HCT116 (cell line): ENCODE measurements at regions not wholly inside any gene's neighbourhood (a gene's known extent, or its start where the extent isn't known, plus 50 kb on each side); places are given as distances from the start of the nearest gene placed in this dataset.

Experiments
- ATAC-seq: fragments of 200-7000 bp; cut with Tn5 transposase; 2 replicates; pipeline ENCODE4 v1.9.1; 2020; ENCODE audit warnings: mild to moderate bottlenecking, moderate library complexity
- BruUV-seq: library from RNA; stranded (reverse); fragments of 400-500 nt; replicated peaks from 2 replicates; lab custom pipeline; 2021; lab: Mats Ljungman, UMichigan
- CTCF ChIA-PET: fragments of 300-600 bp; sonication (Branson Sonifier 250); formaldehyde crosslinking; loops from one replicate; lab custom pipeline; 2021; ENCODE audit warnings: antibody characterized with exemption; lab: Charles Lee
- POLR2A ChIA-PET: fragments of 300-600, 350-600 bp; sonication (Branson Sonifier 250); formaldehyde crosslinking; loops from one replicate; lab custom pipeline; 2021; ENCODE audit warnings: antibody characterized with exemption; lab: Charles Lee
- RAD21 ChIA-PET, 2 experiments: fragments of 300-600 bp; sonication (Branson Sonifier 250); formaldehyde crosslinking; loops; one replicate each; lab custom pipeline; 2023; ENCODE audit warnings: low total read pairs in 2 of 2; ENCODE audit not compliant: uncharacterized antibody in 2 of 2, unreplicated experiment in 2 of 2, low non-redundant PET in 1 of 2; lab: Charles Lee
- DNase-seq: peaks from one replicate; pipeline ENCODE4 v3.0.0-alpha.2; 2010; ENCODE audit warnings: low read depth, low spot score
- H2AFZ ChIP-seq: fragments of 200-600 bp; shearing (Covaris generic), sonication (generic); 2 replicates; pipeline ENCODE4 v1.6.1; 2017; ENCODE audit warnings: low read depth, mixed run types, mixed read lengths, antibody characterized with exemption, low read length; ENCODE audit not compliant: poor library complexity, severe bottlenecking
- H3K27ac ChIP-seq: 2 replicates; pipeline ENCODE4 v1.5.1; 2012; ENCODE audit warnings: low read depth, low read length
- H3K27me3 ChIP-seq: fragments of 200-600 bp; sonication (generic); 2 replicates; pipeline ENCODE4 v1.6.1; 2016; ENCODE audit warnings: mixed run types, low read length, mixed read lengths; ENCODE audit not compliant: insufficient read depth
- H3K36me3 ChIP-seq, 2 experiments: fragments of 200-500 bp in 1 of 2; fragments of 200-600 bp in 1 of 2; sonication (Bioruptor generic) in 1 of 2; sonication (generic) in 1 of 2; 2 replicates each; pipeline versions ENCODE4 v1.5.1 to v1.6.1; 2014 to 2016; ENCODE audit warnings: low read length in 2 of 2, inconsistent platforms in 1 of 2, mixed read lengths in 1 of 2, mixed run types in 1 of 2; ENCODE audit not compliant: insufficient read depth in 2 of 2, control insufficient read depth in 1 of 2
- H3K4me1 ChIP-seq, 2 experiments: fragments of 200-600 bp in 1 of 2; sonication (generic) in 1 of 2; 2 replicates each; pipeline versions ENCODE4 v1.5.1 to v1.6.1; 2012 to 2017; ENCODE audit warnings: low read length in 2 of 2, inconsistent platforms in 1 of 2, mild to moderate bottlenecking in 1 of 2, mixed read lengths in 1 of 2, mixed run types in 1 of 2, moderate library complexity in 1 of 2; ENCODE audit not compliant: insufficient read depth in 2 of 2, control insufficient read depth in 1 of 2
- H3K4me2 ChIP-seq: fragments of 200-600 bp; sonication (generic); 2 replicates; pipeline ENCODE4 v1.6.1; 2017; ENCODE audit warnings: mixed run types, low read length, mixed read lengths
- H3K4me3 ChIP-seq, 2 experiments: fragments of 200-600 bp in 1 of 2; sonication (generic) in 1 of 2; replicated peaks in 1 of 2; 2 replicates each; pipeline ENCODE4 v1.5.1; 2011 to 2016; ENCODE audit warnings: low read length in 2 of 2, control low read depth in 1 of 2, low read depth in 1 of 2, mild to moderate bottlenecking in 1 of 2, mixed read lengths in 1 of 2, mixed run types in 1 of 2
- H3K79me2 ChIP-seq: fragments of 200-600 bp; sonication (generic); 2 replicates; pipeline ENCODE4 v1.6.1; 2017; ENCODE audit warnings: mild to moderate bottlenecking, mixed run types, low read length, moderate library complexity, mixed read lengths; ENCODE audit not compliant: insufficient read depth
- H3K9ac ChIP-seq: fragments of 200-600 bp; sonication (generic); 2 replicates; pipeline ENCODE4 v1.6.1; 2016; ENCODE audit warnings: low read length, mixed read lengths
- H3K9me2 ChIP-seq: fragments of 200-600 bp; sonication (generic), shearing (Covaris generic); 2 replicates; pipeline ENCODE4 v1.6.1; 2017; ENCODE audit warnings: mixed run types, mild to moderate bottlenecking, moderate library complexity; ENCODE audit not compliant: insufficient read depth
- H3K9me3 ChIP-seq, 2 experiments: fragments of 200-500 bp in 1 of 2; fragments of 200-600 bp in 1 of 2; sonication (Bioruptor generic) in 1 of 2; sonication (generic) in 1 of 2; 2 replicates each; pipeline ENCODE4 v1.6.1; 2014 to 2017; ENCODE audit warnings: low read length in 2 of 2, mixed read lengths in 2 of 2, inconsistent platforms in 1 of 2, low read depth in 1 of 2, mild to moderate bottlenecking in 1 of 2, mixed run types in 1 of 2, moderate library complexity in 1 of 2; ENCODE audit not compliant: control insufficient read depth in 1 of 2, insufficient read depth in 1 of 2
- H4K20me1 ChIP-seq: fragments of 200-600 bp; sonication (generic), shearing (Covaris generic); 2 replicates; pipeline ENCODE4 v1.6.1; 2017; ENCODE audit warnings: mixed run types, mild to moderate bottlenecking, moderate library complexity; ENCODE audit not compliant: insufficient read depth
- ATF3 ChIP-seq: IDR thresholded peaks from 2 replicates; pipeline ENCODE4 v1.6.1; 2012
- POLR2AphosphoS5 ChIP-seq: IDR thresholded peaks from 2 replicates; pipeline ENCODE4 v1.6.1; 2011; ENCODE audit warnings: mild to moderate bottlenecking, low read depth, low read length, moderate library complexity
- RAD21 ChIP-seq: IDR thresholded peaks from 2 replicates; pipeline ENCODE4 v1.6.1; 2012; ENCODE audit warnings: low read depth, mild to moderate bottlenecking
- SRF ChIP-seq: IDR thresholded peaks from 2 replicates; pipeline ENCODE4 v1.6.1; 2012; ENCODE audit warnings: low read depth
- YY1 ChIP-seq: IDR thresholded peaks from 2 replicates; pipeline ENCODE4 v1.6.1; 2011; ENCODE audit warnings: low read length, low read depth, moderate library complexity, mild to moderate bottlenecking; ENCODE audit not compliant: insufficient replicate concordance; ENCODE audit errors: extremely low read depth
- intact Hi-C: fragments of 100-400 bp; cut with micrococcal nuclease; formaldehyde crosslinking; loops from 2 replicates; pipeline ENCODE4 v1.10.0; 2022
- TF ChIP-seq, protein P1 (sequence below), 3 experiments: fragments of 200-600 bp in 1 of 3; sonication (generic) in 1 of 3; IDR thresholded peaks in 2 of 3; conservative IDR thresholded peaks in 1 of 3; 2 replicates each; pipeline ENCODE4 v1.5.1; 2012 to 2017; ENCODE audit warnings: low read depth in 2 of 3, low read length in 2 of 3, antibody characterized with exemption in 1 of 3, borderline replicate concordance in 1 of 3, control low read depth in 1 of 3, mild to moderate bottlenecking in 1 of 3, mixed read lengths in 1 of 3, mixed run types in 1 of 3, moderate library complexity in 1 of 3; ENCODE audit not compliant: insufficient read depth in 1 of 3

DNA sequence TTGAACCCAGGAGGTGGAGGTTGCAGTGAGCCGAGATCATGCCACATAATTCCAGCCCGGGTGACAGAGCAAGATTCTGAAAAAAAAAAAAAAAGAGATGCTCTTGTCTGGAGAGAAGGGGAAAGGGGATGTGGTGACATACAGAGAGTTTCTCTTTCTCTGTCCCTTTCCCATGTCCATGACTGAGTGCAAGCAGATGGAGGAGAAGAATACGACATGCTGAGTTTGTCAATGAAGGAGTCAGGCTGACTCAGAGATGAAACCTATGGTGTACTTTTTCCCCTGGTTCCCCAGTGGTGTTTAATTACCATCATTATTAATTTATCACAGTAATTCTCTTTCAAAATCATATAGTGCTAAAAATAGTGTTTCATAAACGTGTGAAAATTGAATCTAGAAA, 448.8 kb downstream of the FOXO1 start:
- no TSS peak for BruUV-seq
- no peaks in the 10 kb centered on the region for H3K4me1 ChIP-seq

More for the DNA sequence above, 448.8 kb downstream of the FOXO1 start:
- ChIA-PET RAD21 (no interaction called here), CTCF (no interaction called here), POLR2A (no interaction called here)
- DNase-seq (no peak), ATAC-seq (no peak)
- Histone ChIP-seq H3K27ac (no peak overlapping the region), H3K4me3 (no peak overlapping the region), H3K27me3 (no peaks in the 10 kb centered on the region), H3K79me2 (no peaks in the 10 kb centered on the region), H3K9me2 (no peaks in the 10 kb centered on the region), H3K9me3 (no peaks in the 10 kb centered on the region), H3K9ac (no peak overlapping the region), H3K4me2 (no peak overlapping the region), H4K20me1 (no peaks in the 10 kb centered on the region), H2AFZ (no peak overlapping the region), H3K36me3 (no peaks in the 10 kb centered on the region)
- intact Hi-C loops, result no loop called here
- no peak for TF ChIP-seq RAD21
- TF ChIP-seq YY1, result no peak
- TF ChIP-seq ATF3, result no peak
- no peak for TF ChIP-seq POLR2AphosphoS5
- no peak for TF ChIP-seq SRF
- TF ChIP-seq, protein P1, sequence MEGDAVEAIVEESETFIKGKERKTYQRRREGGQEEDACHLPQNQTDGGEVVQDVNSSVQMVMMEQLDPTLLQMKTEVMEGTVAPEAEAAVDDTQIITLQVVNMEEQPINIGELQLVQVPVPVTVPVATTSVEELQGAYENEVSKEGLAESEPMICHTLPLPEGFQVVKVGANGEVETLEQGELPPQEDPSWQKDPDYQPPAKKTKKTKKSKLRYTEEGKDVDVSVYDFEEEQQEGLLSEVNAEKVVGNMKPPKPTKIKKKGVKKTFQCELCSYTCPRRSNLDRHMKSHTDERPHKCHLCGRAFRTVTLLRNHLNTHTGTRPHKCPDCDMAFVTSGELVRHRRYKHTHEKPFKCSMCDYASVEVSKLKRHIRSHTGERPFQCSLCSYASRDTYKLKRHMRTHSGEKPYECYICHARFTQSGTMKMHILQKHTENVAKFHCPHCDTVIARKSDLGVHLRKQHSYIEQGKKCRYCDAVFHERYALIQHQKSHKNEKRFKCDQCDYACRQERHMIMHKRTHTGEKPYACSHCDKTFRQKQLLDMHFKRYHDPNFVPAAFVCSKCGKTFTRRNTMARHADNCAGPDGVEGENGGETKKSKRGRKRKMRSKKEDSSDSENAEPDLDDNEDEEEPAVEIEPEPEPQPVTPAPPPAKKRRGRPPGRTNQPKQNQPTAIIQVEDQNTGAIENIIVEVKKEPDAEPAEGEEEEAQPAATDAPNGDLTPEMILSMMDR (IDR thresholded peaks at IDR 0.05 in 2 of 3, conservative IDR thresholded peaks at IDR 0.05 in 1 of 3; ENCODE audit: borderline replicate concordance in 1 of 3, insufficient read depth in 1 of 3, low read depth in 2 of 3, low read length in 2 of 3), result no peak
